IMR-90 (cell line): ENCODE measurements at regions not wholly inside any gene's neighbourhood (a gene's known extent, or its start where the extent isn't known, plus 50 kb on each side); places are given as distances from the start of the nearest gene placed in this dataset.

Source experiments
- ATAC-seq: fragments of 200-7000 bp; cut with Tn5 transposase; 2 replicates; pipeline ENCODE4 v1.9.1; 2020; ENCODE audit warnings: low read depth, mild to moderate bottlenecking, moderate library complexity
- BruUV-seq: library from RNA; stranded (reverse); fragments of 400-500 nt; replicated peaks from 2 replicates; lab custom pipeline; 2021; lab: Mats Ljungman, UMichigan
- CTCF ChIA-PET: fragments of 300-600 bp; formaldehyde crosslinking; extraction: SDS; loops from one replicate; lab custom pipeline; 2021; ENCODE audit warnings: antibody characterized with exemption; lab: Yijun Ruan, JAX
- POLR2A ChIA-PET: fragments of 300-600 bp; sonication (Branson Sonifier 250); formaldehyde crosslinking; loops from one replicate; lab custom pipeline; 2022; ENCODE audit warnings: antibody characterized with exemption; ENCODE audit not compliant: unreplicated experiment; lab: Charles Lee
- DNase-seq: peaks from one replicate; pipeline ENCODE4 v3.0.0; 2013
- H2AFZ ChIP-seq: replicated peaks from 2 replicates; pipeline ENCODE3; 2013; ENCODE audit warnings: low read length, mild to moderate bottlenecking; ENCODE audit not compliant: poor library complexity
- H2AK5ac ChIP-seq: 2 replicates; pipeline ENCODE4 v1.6.1; 2013; ENCODE audit warnings: low read depth, low read length, inconsistent platforms
- H2AK9ac ChIP-seq: replicated peaks from 2 replicates; pipeline ENCODE3; 2013; ENCODE audit warnings: mild to moderate bottlenecking, low read depth, low read length, moderate library complexity; ENCODE audit not compliant: poor library complexity
- H2BK120ac ChIP-seq: 2 replicates; pipeline ENCODE4 v1.6.1; 2013; ENCODE audit warnings: low read depth, low read length, inconsistent platforms
- H2BK15ac ChIP-seq: 3 replicates; pipeline ENCODE4 v1.6.1; 2013; ENCODE audit warnings: low read depth, low read length, inconsistent platforms
- H2BK20ac ChIP-seq: 2 replicates; pipeline ENCODE4 v1.6.1; 2013; ENCODE audit warnings: low read depth, mild to moderate bottlenecking, inconsistent platforms, low read length, moderate library complexity
- H2BK5ac ChIP-seq: 2 replicates; pipeline ENCODE4 v1.6.1; 2013; ENCODE audit warnings: mild to moderate bottlenecking, low read depth, low read length, inconsistent platforms; ENCODE audit not compliant: poor library complexity, severe bottlenecking
- H3K14ac ChIP-seq: replicated peaks from 2 replicates; pipeline ENCODE4 v1.6.1; 2013; ENCODE audit warnings: low read depth, low read length, inconsistent platforms
- H3K18ac ChIP-seq: 2 replicates; pipeline ENCODE4 v1.6.1; 2013; ENCODE audit warnings: low read depth, low read length, control low read depth
- H3K23ac ChIP-seq: 2 replicates; pipeline ENCODE4 v1.6.1; 2013; ENCODE audit warnings: low read depth, low read length, inconsistent platforms
- H3K27ac ChIP-seq: 2 replicates; pipeline ENCODE4 v1.5.1; 2013; ENCODE audit warnings: mild to moderate bottlenecking, control low read depth, low read length; ENCODE audit not compliant: insufficient read depth
- H3K27me3 ChIP-seq: 2 replicates; pipeline ENCODE4 v1.6.1; 2013; ENCODE audit warnings: low read length; ENCODE audit not compliant: control insufficient read depth, insufficient read depth
- H3K36me3 ChIP-seq: 2 replicates; pipeline ENCODE4 v1.6.1; 2013; ENCODE audit warnings: low read length, mixed read lengths; ENCODE audit not compliant: control insufficient read depth, insufficient read depth
- H3K4ac ChIP-seq: 2 replicates; pipeline ENCODE4 v1.6.1; 2013; ENCODE audit warnings: low read depth, low read length, inconsistent platforms
- H3K4me1 ChIP-seq: 2 replicates; pipeline ENCODE4 v1.6.1; 2013; ENCODE audit warnings: low read length, mixed read lengths; ENCODE audit not compliant: control insufficient read depth, insufficient read depth
- H3K4me2 ChIP-seq: 2 replicates; pipeline ENCODE4 v1.6.1; 2013; ENCODE audit warnings: low read depth, mild to moderate bottlenecking, control low read depth, low read length, moderate library complexity
- H3K4me3 ChIP-seq: 2 replicates; pipeline ENCODE4 v1.5.1; 2013; ENCODE audit warnings: low read depth, mild to moderate bottlenecking, control low read depth, low read length, moderate library complexity; ENCODE audit not compliant: insufficient read depth
- H3K56ac ChIP-seq: 2 replicates; pipeline ENCODE4 v1.6.1; 2013; ENCODE audit warnings: low read length, inconsistent platforms; ENCODE audit not compliant: insufficient read depth; ENCODE audit errors: extremely low read depth
- H3K79me1 ChIP-seq, 2 experiments: 2 replicates each; pipeline ENCODE4 v1.6.1; 2013; ENCODE audit warnings: low read length in 2 of 2, inconsistent platforms in 1 of 2, low read depth in 1 of 2
- H3K9ac ChIP-seq: 2 replicates; pipeline ENCODE4 v1.6.1; 2013; ENCODE audit warnings: low read depth, low read length, control low read depth
- H3K9me1 ChIP-seq: 2 replicates; pipeline ENCODE4 v1.6.1; 2013; ENCODE audit warnings: low read length, inconsistent platforms; ENCODE audit not compliant: insufficient read depth
- H3K9me3 ChIP-seq: 2 replicates; pipeline ENCODE4 v1.6.1; 2013; ENCODE audit warnings: low read length; ENCODE audit not compliant: control insufficient read depth, insufficient read depth
- H4K20me1 ChIP-seq: 2 replicates; pipeline ENCODE4 v1.6.1; 2013; ENCODE audit warnings: low read length, inconsistent platforms; ENCODE audit not compliant: insufficient read depth
- H4K5ac ChIP-seq: 2 replicates; pipeline ENCODE4 v1.6.1; 2013; ENCODE audit warnings: mild to moderate bottlenecking, low read depth, low read length, control low read depth
- H4K8ac ChIP-seq, 2 experiments: 2 replicates each; pipeline ENCODE4 v1.6.1; 2013; ENCODE audit warnings: low read depth in 2 of 2, low read length in 2 of 2, control low read depth in 1 of 2, inconsistent platforms in 1 of 2
- H4K91ac ChIP-seq: 2 replicates; pipeline ENCODE4 v1.6.1; 2013; ENCODE audit warnings: low read depth, low read length, inconsistent platforms; ENCODE audit not compliant: insufficient read depth
- BHLHE40 ChIP-seq: fragments of 150-350 bp; IDR thresholded peaks from 2 replicates; pipeline ENCODE4 v1.6.1; 2016; ENCODE audit warnings: mild to moderate bottlenecking, low read depth, low read length
- CEBPB ChIP-seq: IDR thresholded peaks from 2 replicates; pipeline ENCODE4 v1.6.1; 2012; ENCODE audit warnings: low read depth, low read length, improper control_type of control experiment
- CHD1 ChIP-seq: IDR thresholded peaks from 2 replicates; pipeline ENCODE4 v1.6.1; 2012; ENCODE audit warnings: low read depth, low read length, improper control_type of control experiment
- FOS ChIP-seq: fragments of 150-350 bp; IDR thresholded peaks from 2 replicates; pipeline ENCODE4 v1.6.1; 2016; ENCODE audit warnings: low read depth, low read length
- MAFK ChIP-seq: IDR thresholded peaks from 2 replicates; pipeline ENCODE4 v1.6.1; 2012; ENCODE audit warnings: low read depth, low read length, improper control_type of control experiment
- NFE2L2 ChIP-seq: fragments of 150-350 bp; IDR thresholded peaks from 2 replicates; pipeline ENCODE4 v1.6.1; 2016; ENCODE audit warnings: low read depth, mild to moderate bottlenecking, low read length
- POLR2A ChIP-seq: IDR thresholded peaks from 2 replicates; pipeline ENCODE4 v1.6.1; 2012; ENCODE audit warnings: mild to moderate bottlenecking, low read depth, low read length
- RAD21 ChIP-seq: IDR thresholded peaks from 2 replicates; pipeline ENCODE4 v1.6.1; 2012; ENCODE audit warnings: low read length, improper control_type of control experiment
- RCOR1 ChIP-seq: IDR thresholded peaks from 2 replicates; pipeline ENCODE4 v1.6.1; 2012; ENCODE audit warnings: mild to moderate bottlenecking, low read length, improper control_type of control experiment; ENCODE audit not compliant: insufficient replicate concordance
- RFX5 ChIP-seq: IDR thresholded peaks from 2 replicates; pipeline ENCODE4 v1.8.0; 2012; ENCODE audit warnings: low read depth, mild to moderate bottlenecking, low read length, moderate library complexity
- SMC3 ChIP-seq: fragments of 150-350 bp; IDR thresholded peaks from 2 replicates; pipeline ENCODE4 v1.6.1; 2016; ENCODE audit warnings: low read depth, mild to moderate bottlenecking, antibody characterized with exemption, low read length, moderate library complexity
- WGBS, 2 experiments: methylation state at CpG; one replicate each; pipeline versions ENCODE4 v1.1.5 to v1.1.7; 2013; ENCODE audit warnings: missing lambda C conversion rate in 2 of 2; ENCODE audit not compliant: insufficient read length in 1 of 2; ENCODE audit errors: extremely low coverage in 2 of 2; 5-methylcytosine and 5-hydroxymethylcytosine counted together
- dilution Hi-C: fragments of 300-500 bp; cut with HindIII; formaldehyde crosslinking; loops from one replicate; pipeline ENCODE4 v1.14.3; 2018; ENCODE audit warnings: low sequenced_read_pairs; ENCODE audit not compliant: unreplicated experiment
- in situ Hi-C: fragments of 300-500 bp; cut with MboI; formaldehyde crosslinking; loops from 3 replicates; pipeline ENCODE4 v1.14.3; 2019; ENCODE audit warnings: low sequenced_read_pairs, inconsistent platforms, mixed read lengths
- intact Hi-C: fragments of 100-400 bp; cut with micrococcal nuclease; formaldehyde crosslinking; loops from 2 replicates; pipeline ENCODE4 v1.10.0; 2022
- TF ChIP-seq, protein P1 (sequence below): conservative IDR thresholded peaks from 2 replicates; pipeline ENCODE4 v1.5.1; 2012; ENCODE audit warnings: mild to moderate bottlenecking, low read depth, low read length, improper control_type of control experiment
- TF ChIP-seq, protein P2 (sequence below): fragments of 150-350 bp; IDR thresholded peaks from 2 replicates; pipeline ENCODE4 v1.6.1; 2017; ENCODE audit warnings: mild to moderate bottlenecking, antibody characterized with exemption, low read length, low read depth
- TF ChIP-seq, protein P3 (sequence below): fragments of 150-350 bp; IDR thresholded peaks from 2 replicates; pipeline ENCODE4 v1.6.1; 2016; ENCODE audit warnings: low read depth, mild to moderate bottlenecking, low read length, moderate library complexity, borderline replicate concordance

DNA sequence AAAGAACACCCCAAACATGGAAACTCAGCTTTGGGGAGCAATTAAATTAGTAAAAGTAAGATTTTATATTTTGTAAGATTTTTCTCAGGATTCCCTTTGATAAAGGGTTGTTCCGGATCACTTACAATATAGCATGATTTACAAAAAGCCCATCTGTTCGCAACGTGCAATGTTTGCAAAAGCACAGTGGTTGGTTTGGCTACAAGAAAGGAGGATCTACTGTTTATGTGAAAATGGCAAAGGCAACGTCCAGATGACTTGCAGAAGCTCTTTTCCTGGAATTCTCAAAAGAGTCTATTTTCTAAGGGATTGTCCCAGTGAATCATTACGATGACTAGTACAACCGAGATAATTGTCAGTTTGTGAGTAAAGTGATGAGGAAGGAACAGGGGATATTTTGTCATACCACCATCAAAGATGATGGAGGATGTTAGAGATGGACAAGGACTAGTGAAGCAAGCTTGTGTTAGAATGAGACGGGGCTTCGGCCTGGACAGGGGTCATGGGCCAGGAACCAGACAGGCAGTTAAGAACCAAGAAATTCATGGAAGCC, 71.6 kb downstream of the CRYGS start:
- H3K9ac ChIP-seq: no peak overlapping the region
- H4K20me1 ChIP-seq: no peaks in the 10 kb centered on the region
- H3K18ac ChIP-seq: no peak overlapping the region
- intact Hi-C loops (no loop called here), dilution Hi-C loops (no loop called here), in situ Hi-C loops (no loop called here)
- ChIA-PET CTCF (no interaction called here), POLR2A (no interaction called here)
- no peak overlapping the region for H4K91ac ChIP-seq
- H3K27ac ChIP-seq: no peak overlapping the region
- no peaks in the 10 kb centered on the region for H3K36me3 ChIP-seq
- no peaks in the 10 kb centered on the region for H3K79me1 ChIP-seq
- H3K56ac ChIP-seq: no peak overlapping the region
- no peak overlapping the region for H3K4me2 ChIP-seq
- no peak overlapping the region for H3K23ac ChIP-seq
- peaks cover 4% of the 10 kb centered on the region for H3K4me1 ChIP-seq
- no peak overlapping the region for H2AFZ ChIP-seq
- H2BK5ac ChIP-seq: no peak overlapping the region
- H3K4me3 ChIP-seq: no peak overlapping the region
- H3K9me1 ChIP-seq: no peaks in the 10 kb centered on the region
- H2AK5ac ChIP-seq: no peak overlapping the region
- no peak overlapping the region for H2BK120ac ChIP-seq
- 67% methylated on average over 3 of the region's 8 CpGs; no CpG with 5 or more reads in 1 of the 2 experiments for WGBS, 2 experiments
- TF ChIP-seq NFE2L2: no peak
- TF ChIP-seq CHD1: no peak
- TF ChIP-seq SMC3: no peak
- TF ChIP-seq POLR2A: no peak
- no peak for TF ChIP-seq CEBPB
- no peak for TF ChIP-seq RAD21
- TF ChIP-seq RFX5: no peak
- no peak for TF ChIP-seq MAFK
- TF ChIP-seq, protein P1, sequence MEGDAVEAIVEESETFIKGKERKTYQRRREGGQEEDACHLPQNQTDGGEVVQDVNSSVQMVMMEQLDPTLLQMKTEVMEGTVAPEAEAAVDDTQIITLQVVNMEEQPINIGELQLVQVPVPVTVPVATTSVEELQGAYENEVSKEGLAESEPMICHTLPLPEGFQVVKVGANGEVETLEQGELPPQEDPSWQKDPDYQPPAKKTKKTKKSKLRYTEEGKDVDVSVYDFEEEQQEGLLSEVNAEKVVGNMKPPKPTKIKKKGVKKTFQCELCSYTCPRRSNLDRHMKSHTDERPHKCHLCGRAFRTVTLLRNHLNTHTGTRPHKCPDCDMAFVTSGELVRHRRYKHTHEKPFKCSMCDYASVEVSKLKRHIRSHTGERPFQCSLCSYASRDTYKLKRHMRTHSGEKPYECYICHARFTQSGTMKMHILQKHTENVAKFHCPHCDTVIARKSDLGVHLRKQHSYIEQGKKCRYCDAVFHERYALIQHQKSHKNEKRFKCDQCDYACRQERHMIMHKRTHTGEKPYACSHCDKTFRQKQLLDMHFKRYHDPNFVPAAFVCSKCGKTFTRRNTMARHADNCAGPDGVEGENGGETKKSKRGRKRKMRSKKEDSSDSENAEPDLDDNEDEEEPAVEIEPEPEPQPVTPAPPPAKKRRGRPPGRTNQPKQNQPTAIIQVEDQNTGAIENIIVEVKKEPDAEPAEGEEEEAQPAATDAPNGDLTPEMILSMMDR: no peak
- no peak for TF ChIP-seq BHLHE40
- TF ChIP-seq, protein P2, sequence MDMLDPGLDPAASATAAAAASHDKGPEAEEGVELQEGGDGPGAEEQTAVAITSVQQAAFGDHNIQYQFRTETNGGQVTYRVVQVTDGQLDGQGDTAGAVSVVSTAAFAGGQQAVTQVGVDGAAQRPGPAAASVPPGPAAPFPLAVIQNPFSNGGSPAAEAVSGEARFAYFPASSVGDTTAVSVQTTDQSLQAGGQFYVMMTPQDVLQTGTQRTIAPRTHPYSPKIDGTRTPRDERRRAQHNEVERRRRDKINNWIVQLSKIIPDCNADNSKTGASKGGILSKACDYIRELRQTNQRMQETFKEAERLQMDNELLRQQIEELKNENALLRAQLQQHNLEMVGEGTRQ: no peak
- TF ChIP-seq FOS: no peak
- no peak for TF ChIP-seq RCOR1
- TF ChIP-seq, protein P3, sequence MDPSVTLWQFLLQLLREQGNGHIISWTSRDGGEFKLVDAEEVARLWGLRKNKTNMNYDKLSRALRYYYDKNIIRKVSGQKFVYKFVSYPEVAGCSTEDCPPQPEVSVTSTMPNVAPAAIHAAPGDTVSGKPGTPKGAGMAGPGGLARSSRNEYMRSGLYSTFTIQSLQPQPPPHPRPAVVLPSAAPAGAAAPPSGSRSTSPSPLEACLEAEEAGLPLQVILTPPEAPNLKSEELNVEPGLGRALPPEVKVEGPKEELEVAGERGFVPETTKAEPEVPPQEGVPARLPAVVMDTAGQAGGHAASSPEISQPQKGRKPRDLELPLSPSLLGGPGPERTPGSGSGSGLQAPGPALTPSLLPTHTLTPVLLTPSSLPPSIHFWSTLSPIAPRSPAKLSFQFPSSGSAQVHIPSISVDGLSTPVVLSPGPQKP: no peak
- DNase-seq (peak; percentile 13), ATAC-seq (no peak)
- no peak overlapping the region for H2BK15ac ChIP-seq
- H4K5ac ChIP-seq: no peak overlapping the region
- no peak overlapping the region for H2BK20ac ChIP-seq
- no TSS peak for BruUV-seq
- no peak overlapping the region for H2AK9ac ChIP-seq
- H3K4ac ChIP-seq: no peak overlapping the region
- H3K27me3 ChIP-seq: peaks cover 23% of the 10 kb centered on the region
- no peak overlapping the region for H4K8ac ChIP-seq
- H3K9me3 ChIP-seq: no peaks in the 10 kb centered on the region
- no peak overlapping the region for H3K14ac ChIP-seq
